H7 (cell line): ENCODE measurements at regions not wholly inside any gene's neighbourhood (a gene's known extent, or its start where the extent isn't known, plus 50 kb on each side); places are given as distances from the start of the nearest gene placed in this dataset.
"Not testable (repeated sequence)": the region's sequence is repeated elsewhere in the genome, so short reads cannot be mapped to it uniquely, and the experiment has no call there.

Experiments
- DNase-seq: peaks from one replicate; pipeline ENCODE4 v3.0.0; 2012
- H3K27me3 ChIP-seq: 2 replicates; pipeline ENCODE4 v1.6.0; 2011; ENCODE audit warnings: mild to moderate bottlenecking, low read length; ENCODE audit not compliant: control insufficient read depth, insufficient read depth
- H3K36me3 ChIP-seq: replicated peaks from 2 replicates; pipeline ENCODE4 v1.5.1; 2011; ENCODE audit warnings: low read length; ENCODE audit not compliant: control insufficient read depth, insufficient read depth
- H3K4me3 ChIP-seq: 2 replicates; pipeline ENCODE4 v1.5.1; 2011; ENCODE audit warnings: low read depth, mild to moderate bottlenecking, control low read depth, low read length, moderate library complexity; ENCODE audit not compliant: insufficient read depth

DNA sequence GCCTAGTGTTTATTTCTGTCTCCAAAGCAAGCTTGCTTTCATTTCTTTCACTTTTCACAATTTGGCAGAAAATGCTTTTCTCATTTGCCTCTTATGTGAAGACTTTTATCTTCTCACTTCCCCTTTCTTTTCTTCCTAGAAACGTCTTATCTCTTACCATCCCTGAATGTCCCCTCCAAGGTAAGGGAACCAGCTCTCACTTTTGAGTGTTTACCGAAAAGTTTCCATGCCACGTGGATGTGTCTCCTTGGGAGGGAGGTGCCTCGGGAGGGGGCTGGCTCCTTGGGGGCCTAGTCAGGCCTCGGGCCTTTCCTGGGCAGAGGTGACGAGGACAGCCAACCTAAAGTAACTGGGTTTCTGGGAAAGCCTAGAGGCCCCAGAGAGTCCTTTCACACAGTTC lies 127.4 kb downstream of the CD24 start:
- Histone ChIP-seq H3K27me3 (no peaks in the 10 kb centered on the region), H3K4me3 (no peak overlapping the region), H3K36me3 (no peaks in the 10 kb centered on the region)
- no peak for DNase-seq

DNA sequence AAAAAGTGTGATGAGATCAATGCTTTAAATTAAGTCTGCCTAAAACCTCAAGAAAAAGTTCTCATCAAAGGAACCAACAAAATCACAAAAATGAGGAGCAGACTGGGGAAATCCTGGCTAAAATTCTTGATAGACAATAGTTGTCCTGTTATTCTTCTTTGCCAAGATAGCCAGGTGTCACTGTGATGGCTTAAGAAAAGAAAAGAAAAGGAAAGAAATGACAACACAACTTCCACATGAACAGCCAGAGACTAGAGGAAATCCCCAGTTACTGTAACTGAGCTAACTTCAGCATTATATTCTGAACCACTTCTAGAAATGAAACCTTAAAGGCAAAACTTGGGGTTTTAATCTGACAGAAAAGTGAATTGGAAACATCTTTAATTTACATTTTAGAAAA lies 129.6 kb downstream of the CD24 start:
- no peak for DNase-seq
- H3K4me3 ChIP-seq, result no peak overlapping the region
- H3K27me3 ChIP-seq, result no peaks in the 10 kb centered on the region
- no peaks in the 10 kb centered on the region for H3K36me3 ChIP-seq

DNA sequence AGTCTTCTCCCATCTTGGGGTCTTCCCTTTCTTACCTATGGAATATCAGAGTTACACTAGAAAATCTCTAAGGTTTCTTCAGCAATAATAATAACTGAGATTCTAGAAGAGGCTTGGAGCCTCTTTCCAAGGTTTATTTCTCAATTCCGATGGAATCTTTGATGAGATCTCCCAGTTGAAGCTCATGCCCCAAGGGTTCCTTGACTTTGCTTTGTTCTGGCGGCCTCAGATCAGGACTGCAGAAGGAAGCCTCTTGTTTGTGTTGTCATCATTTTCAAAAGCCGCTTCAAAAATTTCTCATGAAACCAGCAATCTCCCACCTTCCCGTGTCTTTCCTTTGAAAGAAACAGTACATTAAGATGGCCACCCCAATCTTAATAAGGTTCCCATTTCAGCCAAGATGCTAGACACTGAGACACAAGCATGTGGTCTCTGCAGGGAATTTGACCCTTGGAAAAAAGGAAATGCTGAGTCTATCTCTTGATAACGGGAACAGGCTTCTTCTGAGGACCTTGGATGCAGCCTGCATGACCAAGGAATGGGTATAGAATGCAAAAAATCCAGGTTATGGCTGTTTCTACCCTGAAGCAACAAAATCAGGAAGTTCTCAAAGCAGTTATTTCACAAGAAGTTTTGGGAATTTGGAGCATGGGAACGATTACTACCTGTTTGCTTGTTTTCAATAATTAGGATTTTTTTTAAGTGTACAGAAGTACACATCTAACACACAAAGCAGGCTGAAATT lies 141.6 kb downstream of the CD24 start:
- Histone ChIP-seq H3K4me3 (no peak overlapping the region), H3K27me3 (no peaks in the 10 kb centered on the region), H3K36me3 (no peaks in the 10 kb centered on the region)
- no peak for DNase-seq

DNA sequence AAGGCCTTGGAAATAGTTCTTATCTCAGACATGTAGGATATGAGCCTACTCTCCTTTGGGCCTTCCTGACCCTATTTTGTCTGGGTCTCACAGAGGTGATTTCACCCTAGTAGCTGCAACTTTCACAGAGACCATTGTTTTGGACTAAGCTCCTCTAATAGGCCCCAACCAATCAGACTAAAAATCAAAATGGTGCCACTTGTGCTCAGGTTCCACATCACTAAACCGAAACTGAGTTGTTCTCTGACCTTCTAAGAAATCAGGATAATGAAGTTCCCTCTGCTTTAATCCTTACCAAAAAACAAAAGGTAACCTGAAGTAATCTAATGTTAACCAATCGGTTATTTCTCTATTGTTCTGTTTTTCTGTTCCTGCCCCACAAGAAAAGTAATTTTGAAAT lies 143.6 kb downstream of the CD24 start:
- no peaks in the 10 kb centered on the region for H3K36me3 ChIP-seq

DNA sequence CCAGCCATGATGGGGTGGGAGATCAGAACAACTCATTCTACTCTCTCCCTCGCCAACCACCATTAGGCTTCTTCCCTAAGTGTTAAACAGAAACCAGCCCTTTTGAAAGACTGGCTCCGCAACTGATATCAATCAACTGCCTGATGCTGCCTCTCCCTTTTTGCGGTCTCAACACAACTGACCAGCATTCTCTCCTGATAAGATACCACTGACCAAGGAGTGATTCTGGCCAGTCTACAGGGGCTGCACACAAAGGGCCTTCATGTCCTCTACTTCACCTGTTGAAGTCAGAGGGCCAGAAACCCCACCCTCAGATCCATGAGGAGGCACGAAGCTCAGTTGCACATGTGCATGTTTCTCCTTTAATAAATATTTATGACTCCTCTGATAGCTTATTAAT lies 145.1 kb downstream of the CD24 start:
- H3K36me3 ChIP-seq, result no peaks in the 10 kb centered on the region
- no peaks in the 10 kb centered on the region for H3K27me3 ChIP-seq
- no peak for DNase-seq
- H3K4me3 ChIP-seq, result no peak overlapping the region

More for the DNA sequence above, 143.6 kb downstream of the CD24 start:
- Histone ChIP-seq H3K27me3 (no peaks in the 10 kb centered on the region), H3K4me3 (no peak overlapping the region)
- no peak for DNase-seq

DNA sequence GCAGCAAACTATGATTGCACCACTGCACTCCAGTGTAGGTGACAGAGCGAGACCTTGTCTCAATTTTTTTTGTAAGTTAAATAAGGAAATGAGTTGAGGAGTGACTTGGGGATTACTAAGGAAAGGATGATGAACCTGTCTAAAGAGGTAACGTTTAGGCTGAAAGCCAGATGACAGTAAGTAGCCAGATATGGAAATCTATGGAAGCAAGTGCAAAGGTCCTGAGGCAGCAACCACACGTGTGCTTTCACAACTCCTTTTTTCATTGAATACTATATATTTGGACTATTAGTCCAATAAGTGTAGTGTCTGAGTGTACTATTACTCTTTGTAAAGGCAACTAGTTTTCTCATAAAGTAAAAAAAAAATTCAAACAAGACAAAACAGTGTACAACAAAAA lies 147.4 kb downstream of the CD24 start:
- Histone ChIP-seq H3K4me3 (no peak overlapping the region), H3K36me3 (no peaks in the 10 kb centered on the region), H3K27me3 (no peaks in the 10 kb centered on the region)
- DNase-seq, result no peak

DNA sequence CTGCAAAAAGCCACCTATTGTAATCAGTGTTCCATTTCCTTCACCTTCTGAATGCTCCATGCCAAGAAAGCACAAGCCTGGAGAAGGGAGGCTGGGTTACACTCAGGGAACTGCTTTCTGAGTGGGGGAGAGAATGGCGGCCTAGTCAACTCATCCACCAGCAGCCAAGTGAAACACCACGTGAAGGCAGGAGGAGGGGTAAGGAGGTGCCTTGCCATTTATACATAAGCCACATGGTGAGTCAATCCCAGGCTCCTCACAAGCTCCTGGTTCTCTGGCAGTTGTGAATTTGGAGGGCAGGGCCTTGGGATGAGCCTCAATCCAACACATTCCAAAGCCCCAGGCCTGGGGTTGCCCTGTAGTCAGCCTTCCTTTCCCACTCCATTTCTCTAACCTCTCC lies 149.4 kb downstream of the CD24 start:
- no peak for DNase-seq
- no peaks in the 10 kb centered on the region for H3K36me3 ChIP-seq
- H3K4me3 ChIP-seq, result no peak overlapping the region
- H3K27me3 ChIP-seq, result no peaks in the 10 kb centered on the region

DNA sequence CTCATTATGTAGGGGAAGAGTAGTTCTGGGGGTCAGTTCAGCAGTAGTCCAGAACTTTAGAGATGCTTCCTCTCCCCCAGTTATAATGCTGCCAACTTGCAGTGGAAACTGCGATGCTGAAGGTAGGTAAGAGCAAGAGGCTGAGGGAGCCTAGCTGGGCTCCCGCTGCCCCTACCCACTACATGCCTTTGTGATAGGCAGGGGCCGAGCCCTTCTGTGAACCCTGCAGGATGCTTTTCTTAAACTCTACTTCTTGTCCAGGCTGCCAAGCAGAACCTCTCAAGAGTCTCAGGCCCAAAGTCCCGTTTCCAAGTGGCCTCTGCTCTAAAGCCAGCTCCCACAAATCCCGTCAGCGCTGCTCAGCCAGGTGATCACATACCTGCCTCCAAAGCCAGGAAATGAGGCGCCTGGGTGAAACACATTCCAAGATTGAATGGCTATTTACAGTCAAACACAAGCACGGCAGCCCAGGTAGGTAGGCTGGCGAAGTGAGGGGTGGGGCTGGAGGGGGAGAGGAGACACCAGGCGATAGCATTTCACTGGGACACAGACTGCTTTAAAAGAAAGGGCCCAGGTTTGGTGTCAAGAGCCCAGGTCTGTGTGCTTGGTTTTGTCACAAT lies 150.7 kb downstream of the CD24 start:
- Histone ChIP-seq H3K27me3 (no peaks in the 10 kb centered on the region), H3K36me3 (no peaks in the 10 kb centered on the region), H3K4me3 (no peak overlapping the region)
- peak; percentile 79 for DNase-seq

DNA sequence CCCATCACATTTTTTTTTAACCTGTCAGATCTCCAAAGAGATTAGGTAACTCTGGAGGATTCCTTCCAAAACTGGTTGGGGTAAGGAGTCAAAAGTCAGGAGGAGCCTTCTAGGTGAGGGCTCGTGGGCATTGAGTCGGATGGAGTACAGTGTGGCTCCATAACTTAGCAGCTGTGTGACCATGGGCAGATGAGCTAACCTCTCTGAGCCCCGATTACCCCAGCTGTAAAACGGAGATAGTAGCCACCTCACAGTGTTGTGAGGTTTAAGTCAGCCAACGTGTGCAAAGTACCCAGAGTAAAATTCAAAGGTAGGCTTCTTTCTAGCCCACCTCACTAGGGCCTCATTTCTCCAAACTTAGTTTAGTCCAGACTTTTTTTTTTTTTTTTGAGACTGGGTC lies 151.5 kb downstream of the CD24 start:
- DNase-seq, result no peak
- Histone ChIP-seq H3K4me3 (no peak overlapping the region), H3K27me3 (no peaks in the 10 kb centered on the region), H3K36me3 (no peaks in the 10 kb centered on the region)

DNA sequence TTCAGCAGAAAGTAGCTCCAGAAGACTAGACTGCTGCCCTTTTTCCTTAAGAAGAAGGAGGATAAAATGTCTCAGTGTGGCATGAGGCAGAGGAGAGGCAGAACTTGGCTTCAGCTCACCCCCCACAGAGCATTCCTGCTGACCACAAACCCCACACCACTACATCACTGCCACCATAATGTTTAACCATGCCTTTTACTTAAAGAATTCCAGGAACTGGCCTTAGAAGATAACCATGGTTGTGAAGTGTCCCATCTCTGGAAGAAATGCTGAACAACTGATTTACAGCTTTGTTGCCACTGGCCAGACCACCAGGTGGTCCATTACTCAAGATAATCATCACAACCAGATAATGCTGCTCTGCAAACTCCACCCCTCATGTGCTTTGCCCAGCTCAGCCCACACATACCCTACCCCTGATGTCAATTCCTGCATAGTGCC lies 154.1 kb downstream of the CD24 start:
- H3K4me3 ChIP-seq, result no peak overlapping the region
- H3K36me3 ChIP-seq, result no peaks in the 10 kb centered on the region
- H3K27me3 ChIP-seq, result no peaks in the 10 kb centered on the region
- no peak for DNase-seq

DNA sequence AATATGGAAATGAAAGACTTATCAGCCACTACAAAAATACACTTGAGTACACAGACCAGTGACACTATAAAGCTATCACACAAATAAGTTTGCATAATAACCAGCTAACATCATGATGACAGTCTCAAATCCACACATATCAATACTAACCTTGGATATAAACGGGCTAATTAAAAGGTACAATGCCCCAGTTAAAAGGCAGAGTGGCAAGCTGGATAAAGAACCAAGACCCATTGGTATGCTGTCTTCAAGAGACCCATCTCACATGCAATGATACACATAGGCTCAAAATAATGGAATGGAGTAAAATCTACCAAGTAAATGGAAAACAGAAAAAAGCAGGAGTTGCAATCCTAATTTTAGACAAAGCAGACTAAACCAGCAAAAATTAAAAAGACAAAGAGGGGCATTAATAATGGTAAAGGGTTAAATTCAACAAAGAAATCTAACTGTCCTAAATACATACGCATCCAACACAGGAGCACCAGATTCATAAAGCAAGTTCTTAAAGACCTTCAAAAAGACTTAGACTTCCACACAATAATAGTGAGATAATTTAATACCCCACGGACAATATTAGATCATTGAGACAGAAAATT lies 163.3 kb downstream of the CD24 start:
- Histone ChIP-seq H3K36me3 (no peaks in the 10 kb centered on the region; the same call in 1 of the 2 replicates), H3K27me3 (no peaks in the 10 kb centered on the region), H3K4me3 (no peak overlapping the region)
- no peak for DNase-seq

DNA sequence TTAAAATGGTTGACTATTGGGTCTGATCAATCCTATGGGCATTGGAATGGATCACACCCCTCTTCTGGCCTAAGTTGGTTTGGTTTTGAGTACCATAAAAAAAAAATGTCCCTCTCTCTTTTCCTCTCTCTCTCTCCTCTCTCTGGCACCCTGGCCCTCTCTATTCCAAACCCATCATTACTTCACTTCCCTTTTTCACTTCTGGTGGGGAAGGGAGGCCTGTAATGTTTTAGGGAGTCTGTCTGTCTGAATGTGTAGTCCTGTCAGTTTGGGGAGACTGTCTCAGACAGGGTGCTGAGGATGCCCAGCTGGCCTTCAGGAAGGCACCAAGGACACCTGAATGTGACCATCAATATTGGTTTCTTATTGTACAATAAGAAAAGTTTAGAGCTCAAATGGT lies 165.8 kb downstream of the CD24 start:
- Histone ChIP-seq H3K27me3 (no peaks in the 10 kb centered on the region), H3K4me3 (no peak overlapping the region), H3K36me3 (no peaks in the 10 kb centered on the region; the same call in 1 of the 2 replicates)
- no peak for DNase-seq

DNA sequence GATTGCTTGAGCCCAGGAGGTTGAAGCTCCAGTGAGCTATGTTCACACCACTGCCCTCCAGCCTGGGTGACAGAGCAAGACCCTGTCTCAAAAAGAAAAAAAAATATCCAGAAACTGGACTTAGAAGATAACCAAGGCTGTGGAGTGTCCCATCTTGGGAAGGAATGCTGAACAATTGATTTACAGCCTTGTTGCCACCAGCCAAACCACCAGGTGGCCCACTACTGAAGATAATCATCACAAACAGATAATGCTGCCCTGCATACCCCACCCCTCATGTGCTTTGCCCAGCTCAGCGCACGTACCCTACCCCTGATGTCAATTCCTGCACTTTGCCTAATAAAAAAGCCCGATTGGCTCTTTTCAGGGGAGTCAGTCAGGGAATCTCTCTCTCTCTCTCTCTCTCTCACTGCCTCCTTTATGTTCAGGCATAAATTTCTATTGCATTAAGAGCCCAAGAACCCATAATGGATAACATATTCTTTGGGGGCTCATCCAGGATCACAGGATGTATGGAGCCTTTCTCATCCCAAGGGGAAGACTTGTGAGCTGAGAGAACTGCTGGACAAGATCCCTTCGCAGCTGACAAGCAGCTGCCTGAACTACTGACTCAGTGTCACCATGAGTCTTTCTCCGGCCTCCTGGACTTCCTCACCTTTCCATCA lies 166.4 kb downstream of the CD24 start:
- no peaks in the 10 kb centered on the region for H3K27me3 ChIP-seq
- no peak for DNase-seq
- no peaks in the 10 kb centered on the region; the same call in 1 of the 2 replicates for H3K36me3 ChIP-seq
- no peak overlapping the region for H3K4me3 ChIP-seq

DNA sequence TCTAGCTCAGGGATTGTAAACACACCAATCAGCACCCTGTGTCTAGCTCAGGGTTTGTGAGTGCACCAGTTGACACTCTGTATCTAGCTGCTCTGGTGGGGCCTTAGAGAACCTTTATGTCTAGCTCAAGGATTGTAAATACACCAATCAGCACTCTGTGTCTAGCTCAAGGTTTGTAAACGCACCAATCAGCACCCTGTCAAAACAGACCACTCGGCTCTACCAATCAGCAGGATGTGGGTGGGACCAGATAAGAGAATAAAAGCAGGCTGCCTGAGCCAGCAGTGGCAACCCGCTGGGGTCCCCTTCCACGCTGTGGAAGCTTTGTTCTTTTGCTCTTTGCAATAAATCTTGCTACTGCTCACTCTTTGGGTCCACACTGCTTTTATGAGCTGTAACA lies 168.3 kb downstream of the CD24 start:
- not testable (repeated sequence) for H3K27me3 ChIP-seq, H3K36me3 ChIP-seq, H3K4me3 ChIP-seq, DNase-seq

DNA sequence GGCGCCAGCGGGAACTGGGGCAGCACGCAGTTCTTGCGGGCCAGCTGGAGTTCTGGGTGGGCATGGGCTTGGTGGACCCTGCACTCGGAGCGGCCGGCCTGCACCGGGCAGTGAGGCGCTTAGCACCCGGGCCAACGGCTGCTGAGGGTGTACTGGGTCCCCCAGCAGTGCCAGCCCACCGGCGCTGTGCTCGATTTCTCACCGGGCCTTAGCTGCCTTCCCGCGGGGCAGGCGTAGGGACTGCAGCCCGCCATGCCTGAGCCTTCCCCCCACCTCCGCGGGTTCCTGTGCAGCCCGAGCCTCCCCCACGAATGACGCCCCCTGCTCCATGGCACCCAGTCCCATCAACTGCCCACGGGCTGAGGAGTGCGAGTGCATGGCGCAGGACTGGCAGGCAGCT lies 168.8 kb downstream of the CD24 start:
- Histone ChIP-seq H3K27me3 (no peaks in the 10 kb centered on the region), H3K4me3 (no peak overlapping the region), H3K36me3 (no peaks in the 10 kb centered on the region; the same call in 1 of the 2 replicates)
- DNase-seq, result no peak
